GM18873 (cell line): ENCODE measurements at regions not wholly inside any gene's neighbourhood (a gene's known extent, or its start where the extent isn't known, plus 50 kb on each side); places are given as distances from the start of the nearest gene placed in this dataset.

ENCODE experiments used
- ATAC-seq: cut with Tn5 transposase; IDR thresholded peaks from one replicate; pipeline ENCODE4 v1.9.1; 2021; ENCODE audit warnings: mild to moderate bottlenecking, moderate library complexity, moderate number of reproducible peaks; ENCODE audit not compliant: unreplicated experiment, low FRiP score

GRCh38 chr7:118662266-118662665, 437.8 kb downstream of the ANKRD7 start:
- no peak for ATAC-seq

GRCh38 chr7:118664498-118664897, 440.0 kb downstream of the ANKRD7 start:
- no peak for ATAC-seq

- ATAC-seq, result no peak
These were observed 446.6 kb downstream of the ANKRD7 start for GRCh38 chr7:118671149-118671548.

GRCh38 chr7:118684796-118685195, 460.3 kb downstream of the ANKRD7 start:
- ATAC-seq, result no peak

GRCh38 chr7:118689403-118689802, 464.9 kb downstream of the ANKRD7 start:
- ATAC-seq, result no peak

- ATAC-seq, result no peak
These were observed 472.4 kb downstream of the ANKRD7 start for GRCh38 chr7:118696879-118697278.

GRCh38 chr7:118699222-118699621, 474.7 kb downstream of the ANKRD7 start:
- ATAC-seq, result no peak

GRCh38 chr7:118708741-118709140, 484.2 kb downstream of the ANKRD7 start:
- ATAC-seq, result no peak

GRCh38 chr7:118711688-118712087, 487.2 kb downstream of the ANKRD7 start:
- no peak for ATAC-seq

GRCh38 chr7:118713039-118713438, 488.5 kb downstream of the ANKRD7 start:
- ATAC-seq, result no peak

- ATAC-seq, result no peak
These were observed 496.1 kb downstream of the ANKRD7 start for GRCh38 chr7:118720632-118721031.

GRCh38 chr7:118731854-118732253, 507.4 kb downstream of the ANKRD7 start:
- ATAC-seq, result no peak

GRCh38 chr7:118734541-118734940, 510.0 kb downstream of the ANKRD7 start:
- no peak for ATAC-seq

- ATAC-seq, result no peak
These were observed 510.9 kb downstream of the ANKRD7 start for GRCh38 chr7:118735441-118735840.

- no peak for ATAC-seq
These were observed 513.4 kb downstream of the ANKRD7 start for GRCh38 chr7:118737935-118738334.

GRCh38 chr7:118745927-118746326, 521.4 kb downstream of the ANKRD7 start:
- ATAC-seq, result no peak

- no peak for ATAC-seq
These were observed 523.0 kb downstream of the ANKRD7 start for GRCh38 chr7:118747473-118747872.

GRCh38 chr7:118753479-118753878, 529.0 kb downstream of the ANKRD7 start:
- no peak for ATAC-seq

- ATAC-seq, result no peak
These were observed 530.1 kb downstream of the ANKRD7 start for GRCh38 chr7:118754608-118755007.

- ATAC-seq, result no peak
These were observed 530.6 kb downstream of the ANKRD7 start for GRCh38 chr7:118755067-118755625.

- no peak for ATAC-seq
These were observed 532.6 kb downstream of the ANKRD7 start for GRCh38 chr7:118757066-118757465.

- no peak for ATAC-seq
These were observed 534.1 kb downstream of the ANKRD7 start for GRCh38 chr7:118758582-118758981.

- no peak for ATAC-seq
These were observed 535.4 kb downstream of the ANKRD7 start for GRCh38 chr7:118759921-118760320.
